IMR-90 (cell line): ENCODE measurements at regions not wholly inside any gene's neighbourhood (a gene's known extent, or its start where the extent isn't known, plus 50 kb on each side); places are given as distances from the start of the nearest gene placed in this dataset.

Source experiments
- ATAC-seq: fragments of 200-7000 bp; cut with Tn5 transposase; 2 replicates; pipeline ENCODE4 v1.9.1; 2020; ENCODE audit warnings: low read depth, mild to moderate bottlenecking, moderate library complexity
- BruUV-seq: library from RNA; stranded (reverse); fragments of 400-500 nt; replicated peaks from 2 replicates; lab custom pipeline; 2021; lab: Mats Ljungman, UMichigan
- CTCF ChIA-PET: fragments of 300-600 bp; formaldehyde crosslinking; extraction: SDS; loops from one replicate; lab custom pipeline; 2021; ENCODE audit warnings: antibody characterized with exemption; lab: Yijun Ruan, JAX
- POLR2A ChIA-PET: fragments of 300-600 bp; sonication (Branson Sonifier 250); formaldehyde crosslinking; loops from one replicate; lab custom pipeline; 2022; ENCODE audit warnings: antibody characterized with exemption; ENCODE audit not compliant: unreplicated experiment; lab: Charles Lee
- DNase-seq: peaks from one replicate; pipeline ENCODE4 v3.0.0; 2013
- H2AFZ ChIP-seq: replicated peaks from 2 replicates; pipeline ENCODE3; 2013; ENCODE audit warnings: low read length, mild to moderate bottlenecking; ENCODE audit not compliant: poor library complexity
- H2AK5ac ChIP-seq: 2 replicates; pipeline ENCODE4 v1.6.1; 2013; ENCODE audit warnings: low read depth, low read length, inconsistent platforms
- H2AK9ac ChIP-seq: replicated peaks from 2 replicates; pipeline ENCODE3; 2013; ENCODE audit warnings: mild to moderate bottlenecking, low read depth, low read length, moderate library complexity; ENCODE audit not compliant: poor library complexity
- H2BK120ac ChIP-seq: 2 replicates; pipeline ENCODE4 v1.6.1; 2013; ENCODE audit warnings: low read depth, low read length, inconsistent platforms
- H2BK15ac ChIP-seq: 3 replicates; pipeline ENCODE4 v1.6.1; 2013; ENCODE audit warnings: low read depth, low read length, inconsistent platforms
- H2BK20ac ChIP-seq: 2 replicates; pipeline ENCODE4 v1.6.1; 2013; ENCODE audit warnings: low read depth, mild to moderate bottlenecking, inconsistent platforms, low read length, moderate library complexity
- H2BK5ac ChIP-seq: 2 replicates; pipeline ENCODE4 v1.6.1; 2013; ENCODE audit warnings: mild to moderate bottlenecking, low read depth, low read length, inconsistent platforms; ENCODE audit not compliant: poor library complexity, severe bottlenecking
- H3K14ac ChIP-seq: replicated peaks from 2 replicates; pipeline ENCODE4 v1.6.1; 2013; ENCODE audit warnings: low read depth, low read length, inconsistent platforms
- H3K18ac ChIP-seq: 2 replicates; pipeline ENCODE4 v1.6.1; 2013; ENCODE audit warnings: low read depth, low read length, control low read depth
- H3K23ac ChIP-seq: 2 replicates; pipeline ENCODE4 v1.6.1; 2013; ENCODE audit warnings: low read depth, low read length, inconsistent platforms
- H3K27ac ChIP-seq: 2 replicates; pipeline ENCODE4 v1.5.1; 2013; ENCODE audit warnings: mild to moderate bottlenecking, control low read depth, low read length; ENCODE audit not compliant: insufficient read depth
- H3K27me3 ChIP-seq: 2 replicates; pipeline ENCODE4 v1.6.1; 2013; ENCODE audit warnings: low read length; ENCODE audit not compliant: control insufficient read depth, insufficient read depth
- H3K36me3 ChIP-seq: 2 replicates; pipeline ENCODE4 v1.6.1; 2013; ENCODE audit warnings: low read length, mixed read lengths; ENCODE audit not compliant: control insufficient read depth, insufficient read depth
- H3K4ac ChIP-seq: 2 replicates; pipeline ENCODE4 v1.6.1; 2013; ENCODE audit warnings: low read depth, low read length, inconsistent platforms
- H3K4me1 ChIP-seq: 2 replicates; pipeline ENCODE4 v1.6.1; 2013; ENCODE audit warnings: low read length, mixed read lengths; ENCODE audit not compliant: control insufficient read depth, insufficient read depth
- H3K4me2 ChIP-seq: 2 replicates; pipeline ENCODE4 v1.6.1; 2013; ENCODE audit warnings: low read depth, mild to moderate bottlenecking, control low read depth, low read length, moderate library complexity
- H3K4me3 ChIP-seq: 2 replicates; pipeline ENCODE4 v1.5.1; 2013; ENCODE audit warnings: low read depth, mild to moderate bottlenecking, control low read depth, low read length, moderate library complexity; ENCODE audit not compliant: insufficient read depth
- H3K56ac ChIP-seq: 2 replicates; pipeline ENCODE4 v1.6.1; 2013; ENCODE audit warnings: low read length, inconsistent platforms; ENCODE audit not compliant: insufficient read depth; ENCODE audit errors: extremely low read depth
- H3K79me1 ChIP-seq, 2 experiments: 2 replicates each; pipeline ENCODE4 v1.6.1; 2013; ENCODE audit warnings: low read length in 2 of 2, inconsistent platforms in 1 of 2, low read depth in 1 of 2
- H3K9ac ChIP-seq: 2 replicates; pipeline ENCODE4 v1.6.1; 2013; ENCODE audit warnings: low read depth, low read length, control low read depth
- H3K9me1 ChIP-seq: 2 replicates; pipeline ENCODE4 v1.6.1; 2013; ENCODE audit warnings: low read length, inconsistent platforms; ENCODE audit not compliant: insufficient read depth
- H3K9me3 ChIP-seq: 2 replicates; pipeline ENCODE4 v1.6.1; 2013; ENCODE audit warnings: low read length; ENCODE audit not compliant: control insufficient read depth, insufficient read depth
- H4K20me1 ChIP-seq: 2 replicates; pipeline ENCODE4 v1.6.1; 2013; ENCODE audit warnings: low read length, inconsistent platforms; ENCODE audit not compliant: insufficient read depth
- H4K5ac ChIP-seq: 2 replicates; pipeline ENCODE4 v1.6.1; 2013; ENCODE audit warnings: mild to moderate bottlenecking, low read depth, low read length, control low read depth
- H4K8ac ChIP-seq, 2 experiments: 2 replicates each; pipeline ENCODE4 v1.6.1; 2013; ENCODE audit warnings: low read depth in 2 of 2, low read length in 2 of 2, control low read depth in 1 of 2, inconsistent platforms in 1 of 2
- H4K91ac ChIP-seq: 2 replicates; pipeline ENCODE4 v1.6.1; 2013; ENCODE audit warnings: low read depth, low read length, inconsistent platforms; ENCODE audit not compliant: insufficient read depth
- CEBPB ChIP-seq: IDR thresholded peaks from 2 replicates; pipeline ENCODE4 v1.6.1; 2012; ENCODE audit warnings: low read depth, low read length, improper control_type of control experiment
- CTCF ChIP-seq: conservative IDR thresholded peaks from 2 replicates; pipeline ENCODE4 v1.5.1; 2012; ENCODE audit warnings: mild to moderate bottlenecking, low read depth, low read length, improper control_type of control experiment
- RAD21 ChIP-seq: IDR thresholded peaks from 2 replicates; pipeline ENCODE4 v1.6.1; 2012; ENCODE audit warnings: low read length, improper control_type of control experiment
- WGBS, 2 experiments: methylation state at CpG; one replicate each; pipeline versions ENCODE4 v1.1.5 to v1.1.7; 2013; ENCODE audit warnings: missing lambda C conversion rate in 2 of 2; ENCODE audit not compliant: insufficient read length in 1 of 2; ENCODE audit errors: extremely low coverage in 2 of 2; 5-methylcytosine and 5-hydroxymethylcytosine counted together
- dilution Hi-C: fragments of 300-500 bp; cut with HindIII; formaldehyde crosslinking; loops from one replicate; pipeline ENCODE4 v1.14.3; 2018; ENCODE audit warnings: low sequenced_read_pairs; ENCODE audit not compliant: unreplicated experiment
- in situ Hi-C: fragments of 300-500 bp; cut with MboI; formaldehyde crosslinking; loops from 3 replicates; pipeline ENCODE4 v1.14.3; 2019; ENCODE audit warnings: low sequenced_read_pairs, inconsistent platforms, mixed read lengths
- intact Hi-C: fragments of 100-400 bp; cut with micrococcal nuclease; formaldehyde crosslinking; loops from 2 replicates; pipeline ENCODE4 v1.10.0; 2022

GRCh38 chr2:103338819-103339218, 577.0 kb downstream of the TMEM182 start:
- ChIA-PET POLR2A (no interaction called here), CTCF (no interaction called here)
- H3K56ac ChIP-seq = no peak overlapping the region
- ATAC-seq (no peak), DNase-seq (no peak)
- H3K9ac ChIP-seq = no peak overlapping the region
- H2AFZ ChIP-seq = no peak overlapping the region
- no peak for TF ChIP-seq RAD21
- TF ChIP-seq CEBPB = peak; percentile 54; the same call in 1 of the 2 replicates
- TF ChIP-seq CTCF = no peak
- BruUV-seq = no TSS peak
- intact Hi-C loops = no loop called here
- no peaks in the 10 kb centered on the region for H3K9me1 ChIP-seq
- no peak overlapping the region for H2BK15ac ChIP-seq
- no peak overlapping the region for H4K8ac ChIP-seq
- WGBS, 2 experiments = no CpG with 5 or more reads among the region's 1 CpG
- no peak overlapping the region for H2BK5ac ChIP-seq
- no peak overlapping the region for H3K14ac ChIP-seq
- H4K20me1 ChIP-seq = no peaks in the 10 kb centered on the region
- no peak overlapping the region for H2BK120ac ChIP-seq
- no peak overlapping the region for H2BK20ac ChIP-seq
- dilution Hi-C loops = no loop called here
- no peak overlapping the region for H3K4me3 ChIP-seq
- H3K79me1 ChIP-seq = no peaks in the 10 kb centered on the region
- H3K27me3 ChIP-seq = no peaks in the 10 kb centered on the region
- H4K5ac ChIP-seq = no peak overlapping the region
- H3K4me1 ChIP-seq = no peaks in the 10 kb centered on the region
- H2AK5ac ChIP-seq = no peak overlapping the region
- H3K9me3 ChIP-seq = peaks cover 5% of the 10 kb centered on the region
- H4K91ac ChIP-seq = no peak overlapping the region
- no peak overlapping the region for H3K23ac ChIP-seq
- H2AK9ac ChIP-seq = no peak overlapping the region
- no peak overlapping the region for H3K18ac ChIP-seq
- no peak overlapping the region for H3K27ac ChIP-seq
- H3K4me2 ChIP-seq = no peak overlapping the region
- no peak overlapping the region for H3K4ac ChIP-seq
- no peaks in the 10 kb centered on the region for H3K36me3 ChIP-seq
- in situ Hi-C loops = no loop called here
